K562 (cell line): ENCODE measurements at regions not wholly inside any gene's neighbourhood (a gene's known extent, or its start where the extent isn't known, plus 50 kb on each side); places are given as distances from the start of the nearest gene placed in this dataset.
"Not testable (repeated sequence)": the region's sequence is repeated elsewhere in the genome, so short reads cannot be mapped to it uniquely, and the experiment has no call there.

Experiments used
- ATAC-seq: fragments of 200-7000 bp; cut with Tn5 transposase; 3 replicates; pipeline ENCODE4 v1.9.1; 2020; ENCODE audit warnings: moderate library complexity
- BruUV-seq: library from RNA; stranded (reverse); fragments of 400-500 nt; replicated peaks from 2 replicates; lab custom pipeline; 2021; lab: Mats Ljungman, UMichigan
- CTCF ChIA-PET: fragments of 300-600 bp; formaldehyde crosslinking; extraction: SDS; loops from one replicate; lab custom pipeline; 2021; ENCODE audit warnings: low intra/inter-chr PET ratio; lab: Yijun Ruan, JAX
- POLR2A ChIA-PET: fragments of 300-600, 350-650 bp; sonication (Branson Sonifier 250); formaldehyde crosslinking; extraction: SDS; loops from one replicate; lab custom pipeline; 2021; ENCODE audit warnings: antibody characterized with exemption, inconsistent platforms; lab: Yijun Ruan, JAX
- DNase-seq, 4 experiments: peaks; one replicate each; pipeline versions ENCODE4 v3.0.0 to v3.0.0-alpha.2; 2011 to 2018; ENCODE audit warnings: low spot score in 3 of 4, mixed read lengths in 3 of 4; ENCODE audit errors: extremely low read depth in 1 of 4
- FAIRE-seq: peaks from 2 replicates; lab custom pipeline; 2011; peaks lifted over from hg19 to GRCh38; lab: Jason Lieb, UNC
- H2AFZ ChIP-seq: 2 replicates; pipeline ENCODE4 v1.6.0; 2011; ENCODE audit warnings: low read depth, low read length, control low read depth, inconsistent platforms
- H3K27ac ChIP-seq: fragments of 200-600 bp; 3 replicates; pipeline ENCODE4 v1.8.0; 2011; ENCODE audit warnings: low read depth, mild to moderate bottlenecking, control low read depth, inconsistent platforms, low read length, moderate library complexity, mixed read lengths; ENCODE audit errors: extremely low read depth
- H3K27me3 ChIP-seq, 2 experiments: fragments of 300-600 bp in 1 of 2; 2 replicates in 1 of 2; 3 replicates in 1 of 2; pipeline versions ENCODE4 v1.6.0 to v1.8.0; 2011; ENCODE audit warnings: inconsistent platforms in 2 of 2, low read length in 2 of 2, mild to moderate bottlenecking in 1 of 2, mixed read lengths in 1 of 2, moderate library complexity in 1 of 2; ENCODE audit not compliant: control insufficient read depth in 2 of 2, insufficient read depth in 2 of 2
- H3K36me3 ChIP-seq: fragments of 300-600 bp; 3 replicates; pipeline ENCODE4 v1.8.0; 2011; ENCODE audit warnings: mild to moderate bottlenecking, low read length, inconsistent platforms; ENCODE audit not compliant: control insufficient read depth, insufficient read depth
- H3K4me1 ChIP-seq, 2 experiments: fragments of 200-600 bp in 1 of 2; replicated peaks in 1 of 2; 2 replicates in 1 of 2; 3 replicates in 1 of 2; pipeline versions ENCODE4 v1.5.1 to v1.8.0; 2011; ENCODE audit warnings: inconsistent platforms in 2 of 2, low read length in 2 of 2, mild to moderate bottlenecking in 1 of 2, mixed read lengths in 1 of 2, moderate library complexity in 1 of 2; ENCODE audit not compliant: control insufficient read depth in 2 of 2, insufficient read depth in 2 of 2
- H3K4me2 ChIP-seq: 2 replicates; pipeline ENCODE4 v1.6.1; 2011; ENCODE audit warnings: low read length, control low read depth, inconsistent platforms, mixed read lengths; ENCODE audit not compliant: insufficient read depth
- H3K4me3 ChIP-seq: fragments of 200-600 bp; sonication (generic), shearing (Covaris generic); 2 replicates; pipeline ENCODE4 v1.5.1; 2016; ENCODE audit warnings: control low read depth, inconsistent platforms
- H3K79me2 ChIP-seq: fragments of 200-600 bp; 3 replicates; pipeline ENCODE4 v1.8.0; 2011; ENCODE audit warnings: low read length, inconsistent platforms; ENCODE audit not compliant: control insufficient read depth, insufficient read depth
- H3K9ac ChIP-seq, 2 experiments: 2 replicates each; pipeline versions ENCODE4 v1.6.0 to v1.6.1; 2011; ENCODE audit warnings: low read depth in 2 of 2, low read length in 2 of 2, control low read depth in 1 of 2, inconsistent platforms in 1 of 2, mild to moderate bottlenecking in 1 of 2, mixed read lengths in 1 of 2; ENCODE audit not compliant: insufficient read depth in 1 of 2
- H3K9me1 ChIP-seq: one replicate; pipeline ENCODE4 v1.6.0; 2011; ENCODE audit warnings: inconsistent platforms, mild to moderate bottlenecking, low read length, moderate library complexity; ENCODE audit not compliant: control insufficient read depth, insufficient read depth
- H3K9me3 ChIP-seq: replicated peaks from 2 replicates; pipeline ENCODE4 v1.5.1; 2011; ENCODE audit warnings: low read depth, low read length, inconsistent platforms; ENCODE audit not compliant: control insufficient read depth, insufficient read depth
- H4K20me1 ChIP-seq: replicated peaks from 2 replicates; pipeline ENCODE4 v1.6.1; 2011; ENCODE audit warnings: low read length, inconsistent platforms, mixed read lengths; ENCODE audit not compliant: control insufficient read depth, insufficient read depth
- CHCHD3 ChIP-seq: fragments of 250-450 bp; sonication (Bioruptor Pico); IDR thresholded peaks from 2 replicates; pipeline ENCODE4 v2.1.2; 2022; ENCODE audit warnings: mild to moderate bottlenecking
- FOXO4 ChIP-seq: fragments of 450-650 bp; formaldehyde crosslinking; IDR thresholded peaks from 2 replicates; pipeline ENCODE4 v1.4.0; 2020; ENCODE audit warnings: mild to moderate bottlenecking, moderate library complexity
- HMG20B ChIP-seq: fragments of 250-450 bp; sonication (Bioruptor Pico); IDR thresholded peaks from 2 replicates; pipeline ENCODE4 v1.5.0; 2021; ENCODE audit warnings: mild to moderate bottlenecking
- KDM2B ChIP-seq: fragments of 250-450 bp; sonication (Bioruptor Pico); IDR thresholded peaks from 2 replicates; pipeline ENCODE4 v1.8.0; 2021; ENCODE audit warnings: mild to moderate bottlenecking, moderate library complexity
- NR4A1 ChIP-seq, 2 experiments: fragments of 250-450 bp in 1 of 2; fragments of 450-650 bp in 1 of 2; sonication (Bioruptor Pico) in 1 of 2; IDR thresholded peaks; 2 replicates each; pipeline versions ENCODE4 v1.4.0 to v1.6.1; 2016 to 2020; ENCODE audit warnings: mild to moderate bottlenecking in 2 of 2, missing compliant biosample characterization in 1 of 2, missing genetic modification characterization in 1 of 2, moderate library complexity in 1 of 2
- WGBS: fragments of 100-300 bp; shearing (Covaris generic); methylation state at CpG from one replicate; pipeline ENCODE4 v1.1.6; 2016; ENCODE audit warnings: low coverage, mixed read lengths; ENCODE audit not compliant: insufficient coverage; ENCODE audit errors: missing lambda C conversion rate; 5-methylcytosine and 5-hydroxymethylcytosine counted together
- in situ Hi-C: fragments of 300-500 bp; cut with MboI; formaldehyde crosslinking; loops from 4 replicates; pipeline ENCODE4 v1.15.0; 2018; ENCODE audit warnings: inconsistent platforms, mixed read lengths
- intact Hi-C: fragments of 100-400 bp; cut with micrococcal nuclease; formaldehyde crosslinking; loops from 2 replicates; pipeline ENCODE4 v1.14.2; 2022
- TF ChIP-seq, protein P1 (sequence below): fragments of 250-450 bp; sonication (Bioruptor Pico); IDR thresholded peaks from 2 replicates; pipeline ENCODE4 v1.8.0; 2021; ENCODE audit warnings: moderate library complexity, mild to moderate bottlenecking, inconsistent platforms
- TF ChIP-seq, protein P2 (sequence below): IDR thresholded peaks from 2 replicates; pipeline ENCODE4 v1.6.1; 2014; ENCODE audit warnings: antibody characterized with exemption

DNA sequence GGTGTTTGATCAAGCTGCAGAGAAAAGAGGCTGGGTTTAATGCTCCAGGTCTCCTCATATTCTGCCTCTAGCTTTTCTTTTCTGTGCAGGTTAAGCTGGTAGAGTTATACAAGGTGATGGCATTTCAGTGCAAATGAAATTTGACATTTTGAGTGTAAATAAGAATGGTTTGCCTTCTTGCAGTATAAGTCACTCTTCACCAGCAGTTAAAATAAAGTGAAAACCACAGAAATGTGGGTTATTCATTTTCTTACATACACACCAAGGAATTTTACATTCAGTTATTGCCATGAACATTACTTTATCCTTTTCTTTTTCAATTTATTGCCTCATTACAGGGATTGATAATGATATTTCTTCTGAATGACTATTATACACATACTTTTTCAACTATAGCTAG is 337.5 kb upstream of the PCSK5 start:
- H3K27me3 ChIP-seq = no peaks in the 10 kb centered on the region
- FAIRE-seq (no peak), ATAC-seq (no peak), DNase-seq (no peak)
- H4K20me1 ChIP-seq = no peaks in the 10 kb centered on the region
- ChIA-PET POLR2A (no interaction called here), CTCF (no interaction called here)
- no peaks in the 10 kb centered on the region for H3K4me1 ChIP-seq
- H3K79me2 ChIP-seq = no peaks in the 10 kb centered on the region
- H3K9ac ChIP-seq = no peak overlapping the region
- H3K4me3 ChIP-seq = no peak overlapping the region
- H3K9me1 ChIP-seq = no peaks in the 10 kb centered on the region
- no peaks in the 10 kb centered on the region for H3K36me3 ChIP-seq
- no peak overlapping the region for H3K27ac ChIP-seq
- BruUV-seq = no TSS peak
- in situ Hi-C loops = no loop called here
- no peak overlapping the region for H3K4me2 ChIP-seq
- intact Hi-C loops = no loop called here
- no peaks in the 10 kb centered on the region for H3K9me3 ChIP-seq
- TF ChIP-seq CHCHD3 (no peak), KDM2B (CRISPR knock-in tag) (no peak), FOXO4 (no peak), NR4A1 (CRISPR knock-in tag; IDR thresholded peaks at IDR 0.05) (no peak), NR4A1 (tag; IDR thresholded peaks at IDR 0.05) (no peak), HMG20B (no peak)
- TF ChIP-seq, protein P1, sequence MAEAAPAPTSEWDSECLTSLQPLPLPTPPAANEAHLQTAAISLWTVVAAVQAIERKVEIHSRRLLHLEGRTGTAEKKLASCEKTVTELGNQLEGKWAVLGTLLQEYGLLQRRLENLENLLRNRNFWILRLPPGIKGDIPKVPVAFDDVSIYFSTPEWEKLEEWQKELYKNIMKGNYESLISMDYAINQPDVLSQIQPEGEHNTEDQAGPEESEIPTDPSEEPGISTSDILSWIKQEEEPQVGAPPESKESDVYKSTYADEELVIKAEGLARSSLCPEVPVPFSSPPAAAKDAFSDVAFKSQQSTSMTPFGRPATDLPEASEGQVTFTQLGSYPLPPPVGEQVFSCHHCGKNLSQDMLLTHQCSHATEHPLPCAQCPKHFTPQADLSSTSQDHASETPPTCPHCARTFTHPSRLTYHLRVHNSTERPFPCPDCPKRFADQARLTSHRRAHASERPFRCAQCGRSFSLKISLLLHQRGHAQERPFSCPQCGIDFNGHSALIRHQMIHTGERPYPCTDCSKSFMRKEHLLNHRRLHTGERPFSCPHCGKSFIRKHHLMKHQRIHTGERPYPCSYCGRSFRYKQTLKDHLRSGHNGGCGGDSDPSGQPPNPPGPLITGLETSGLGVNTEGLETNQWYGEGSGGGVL (CRISPR knock-in tag) = no peak
- TF ChIP-seq, protein P2, sequence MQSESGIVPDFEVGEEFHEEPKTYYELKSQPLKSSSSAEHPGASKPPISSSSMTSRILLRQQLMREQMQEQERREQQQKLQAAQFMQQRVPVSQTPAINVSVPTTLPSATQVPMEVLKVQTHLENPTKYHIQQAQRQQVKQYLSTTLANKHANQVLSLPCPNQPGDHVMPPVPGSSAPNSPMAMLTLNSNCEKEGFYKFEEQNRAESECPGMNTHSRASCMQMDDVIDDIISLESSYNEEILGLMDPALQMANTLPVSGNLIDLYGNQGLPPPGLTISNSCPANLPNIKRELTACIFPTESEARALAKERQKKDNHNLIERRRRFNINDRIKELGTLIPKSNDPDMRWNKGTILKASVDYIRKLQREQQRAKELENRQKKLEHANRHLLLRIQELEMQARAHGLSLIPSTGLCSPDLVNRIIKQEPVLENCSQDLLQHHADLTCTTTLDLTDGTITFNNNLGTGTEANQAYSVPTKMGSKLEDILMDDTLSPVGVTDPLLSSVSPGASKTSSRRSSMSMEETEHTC = no peak
- TF ChIP-seq, all 486 proteins: peak for 0
- H2AFZ ChIP-seq = no peak overlapping the region

GRCh38 chr9:75566813-75567212 is 323.7 kb upstream of the PCSK5 start:
- BruUV-seq, FAIRE-seq, ATAC-seq, H3K9ac ChIP-seq, H3K9me1 ChIP-seq, H2AFZ ChIP-seq, H4K20me1 ChIP-seq, H3K79me2 ChIP-seq, CTCF ChIA-PET, H3K27ac ChIP-seq, H3K4me2 ChIP-seq, POLR2A ChIA-PET, H3K36me3 ChIP-seq, H3K4me1 ChIP-seq, H3K9me3 ChIP-seq, intact Hi-C loops, in situ Hi-C loops, H3K27me3 ChIP-seq, DNase-seq, H3K4me3 ChIP-seq: not testable (repeated sequence)
- WGBS = 0% methylated on average over 2 of the region's 2 CpGs
